HG03095 (cell line): ENCODE measurements at regions not wholly inside any gene's neighbourhood (a gene's known extent, or its start where the extent isn't known, plus 50 kb on each side); places are given as distances from the start of the nearest gene placed in this dataset.

ENCODE experiments used
- ATAC-seq: cut with Tn5 transposase; IDR thresholded peaks from one replicate; pipeline ENCODE4 v1.9.1; 2021; ENCODE audit warnings: moderate library complexity; ENCODE audit not compliant: unreplicated experiment

DNA sequence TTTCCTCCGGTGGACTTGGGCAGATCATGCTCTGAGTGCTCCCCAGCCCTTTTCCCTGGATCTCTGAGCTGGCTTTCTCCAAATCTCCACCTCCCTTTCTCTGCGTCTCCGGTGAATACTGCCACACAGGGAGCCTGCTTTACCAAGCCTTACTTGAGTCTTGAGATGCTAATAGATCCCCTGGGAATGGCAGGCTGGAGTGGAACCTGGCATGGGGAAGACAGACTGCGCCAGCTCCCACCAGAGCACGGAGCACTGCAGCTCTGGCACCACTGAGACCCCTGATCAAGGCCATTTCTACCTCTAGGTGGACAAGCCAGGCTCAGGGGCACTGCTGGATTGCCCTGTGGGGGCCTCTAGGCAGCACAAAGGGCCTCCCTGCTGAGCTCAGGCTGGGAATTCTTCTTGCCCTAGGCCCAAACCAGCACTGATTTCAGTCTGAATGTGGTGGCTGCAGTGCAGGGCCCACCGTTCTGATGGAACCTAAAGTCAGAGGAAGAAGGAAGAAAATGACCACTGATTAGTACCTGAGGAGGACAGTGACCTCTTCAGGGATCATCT is 74.3 kb upstream of the CRHR1 start:
- ATAC-seq, result no peak

GRCh38 chr17:45715787-45716186 is 68.3 kb upstream of the CRHR1 start:
- no peak for ATAC-seq

GRCh38 chr17:45718791-45719190 is 65.3 kb upstream of the CRHR1 start:
- ATAC-seq, result no peak

GRCh38 chr17:45719335-45720071 is 64.6 kb upstream of the CRHR1 start:
- ATAC-seq, result no peak

DNA sequence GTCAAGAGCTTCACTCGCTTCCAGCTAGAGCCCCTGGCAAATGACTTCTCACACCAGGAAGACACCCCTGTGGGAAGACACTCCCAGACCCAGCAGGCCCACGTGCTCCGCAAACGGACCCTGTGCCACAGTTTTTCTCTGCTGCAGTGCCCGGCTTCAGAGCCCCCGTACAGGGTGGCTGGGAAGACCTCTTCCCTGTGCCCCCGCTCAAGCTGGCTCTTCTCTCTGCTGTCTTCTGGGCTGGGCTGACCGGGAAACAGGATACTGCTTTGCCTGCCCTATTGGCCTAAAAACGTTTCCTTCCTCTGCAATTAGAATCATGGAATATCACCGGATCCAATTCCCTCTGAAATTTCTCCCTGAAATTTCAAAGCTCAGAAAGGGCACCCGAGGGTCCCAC is 63.7 kb upstream of the CRHR1 start:
- ATAC-seq, result no peak

DNA sequence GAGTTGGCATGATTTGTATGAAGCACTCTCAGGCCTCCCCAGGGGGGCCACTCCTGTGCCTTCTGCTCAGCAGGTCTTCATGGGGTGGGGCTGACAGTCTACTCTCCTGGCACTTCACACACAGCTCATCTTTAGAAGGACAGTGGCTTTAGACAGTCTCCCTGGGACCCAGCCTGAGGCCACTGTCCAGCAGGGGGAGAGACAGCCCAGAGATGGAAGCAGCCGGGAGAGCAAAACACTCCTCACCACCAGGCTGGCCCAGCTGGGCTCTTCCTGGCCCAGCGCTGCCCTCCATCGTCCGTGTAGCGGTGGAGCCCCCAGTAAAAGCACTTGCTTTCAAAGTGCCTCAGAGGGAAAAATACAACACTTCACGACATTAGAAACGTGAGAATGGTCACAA is 62.0 kb upstream of the CRHR1 start:
- no peak for ATAC-seq

DNA sequence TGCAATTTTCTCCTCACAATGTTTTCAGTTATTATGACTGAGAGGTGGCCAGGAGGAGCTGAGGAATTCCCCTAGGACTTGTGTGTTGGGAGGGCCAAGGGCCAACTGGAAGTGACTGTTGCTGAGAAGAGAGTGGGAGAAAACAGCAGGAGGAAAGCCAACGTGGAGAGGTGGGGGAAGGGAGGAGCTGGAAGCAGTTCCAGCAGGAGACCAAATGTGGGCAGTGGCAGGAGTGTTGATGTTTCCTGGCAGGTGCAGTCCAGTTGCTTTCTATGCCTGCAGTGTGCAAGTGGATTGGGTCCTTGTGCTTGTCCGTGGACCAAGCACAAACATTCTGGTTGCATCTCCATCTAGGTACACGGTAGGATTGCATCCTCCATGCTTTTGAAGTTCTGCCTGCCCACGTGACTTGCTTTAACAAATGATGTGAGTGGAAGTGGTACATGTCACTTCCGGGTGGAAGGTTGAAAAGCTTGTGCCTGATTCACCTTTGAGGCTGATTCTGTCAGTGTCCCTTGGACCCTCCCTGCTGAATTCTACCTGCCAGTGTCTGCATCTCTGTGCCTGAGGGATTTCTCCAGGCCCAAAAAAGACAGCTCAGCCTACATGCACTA is 54.7 kb upstream of the CRHR1 start:
- ATAC-seq, result no peak

DNA sequence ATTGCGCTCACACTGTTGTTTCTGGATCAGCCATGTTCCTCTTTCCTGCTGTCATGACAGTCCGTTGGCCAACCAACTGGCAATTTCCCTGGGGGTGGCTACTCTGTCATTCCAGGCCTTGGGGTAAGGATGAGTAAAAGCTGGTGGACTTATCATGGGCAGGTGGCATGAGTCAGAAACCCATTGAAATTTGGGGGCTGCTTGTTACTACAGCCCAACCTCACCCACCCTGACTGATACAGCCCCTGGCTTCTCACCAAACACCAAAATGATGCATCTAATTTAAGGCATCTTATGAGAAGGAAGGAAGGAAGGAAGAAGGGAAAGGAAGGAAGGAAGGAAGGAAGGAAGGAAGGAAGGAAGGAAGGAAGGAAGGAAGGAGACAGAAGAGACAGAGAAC is 53.9 kb upstream of the CRHR1 start:
- ATAC-seq, result no peak

DNA sequence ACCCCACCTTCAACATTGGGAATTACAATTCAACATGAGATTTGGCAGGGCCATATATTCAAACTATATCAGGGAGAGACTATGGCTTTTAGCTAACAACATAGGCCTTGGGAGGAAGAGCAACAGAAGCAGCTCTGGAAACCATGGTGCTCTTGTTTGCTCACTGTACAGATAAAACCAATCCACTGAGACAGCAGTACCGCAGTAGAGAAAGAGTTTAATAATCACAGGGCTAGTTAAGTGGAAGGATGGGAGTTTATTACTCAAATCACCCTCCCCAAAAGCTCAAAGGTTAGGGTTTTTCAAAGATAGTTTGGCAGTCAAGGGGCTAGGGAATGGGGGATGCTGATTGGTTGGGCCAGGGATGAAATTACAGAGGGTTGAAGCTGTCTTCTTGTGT is 52.7 kb upstream of the CRHR1 start:
- ATAC-seq, result no peak

DNA sequence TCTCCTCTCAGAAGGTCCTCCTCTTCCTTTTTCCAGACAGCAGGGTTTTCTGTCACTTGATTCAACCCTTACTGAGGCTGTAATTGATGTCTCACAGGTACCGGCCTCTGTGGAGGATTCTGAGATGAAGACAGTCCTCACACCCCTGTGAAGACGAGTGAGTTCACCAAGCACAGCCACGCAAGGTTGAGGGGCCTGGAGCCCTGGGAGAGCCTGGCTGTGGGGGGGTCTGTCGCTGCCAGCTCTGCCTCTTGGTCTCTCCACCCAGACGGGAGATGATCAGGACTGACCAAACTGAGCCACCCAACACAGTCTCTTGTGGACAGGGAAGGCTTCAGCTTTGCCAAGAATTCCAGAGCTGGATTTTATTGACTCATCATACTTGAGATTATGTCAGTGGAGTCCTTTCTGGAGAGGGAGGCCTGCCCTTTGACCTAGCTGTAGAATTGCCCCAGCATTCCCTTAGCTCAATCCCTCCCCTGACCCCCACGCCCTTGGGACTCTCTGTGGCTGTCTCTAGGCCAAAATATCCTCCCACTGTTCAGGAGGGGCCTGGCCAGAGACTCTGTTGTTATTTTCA is 51.1 kb upstream of the CRHR1 start:
- no peak for ATAC-seq

- ATAC-seq, result no peak
Measured at GRCh38 chr17:45733781-45734180, 50.3 kb upstream of the CRHR1 start.
